Glutamatergic neuron (in vitro differentiated cells): ENCODE measurements at regions not wholly inside any gene's neighbourhood (a gene's known extent, or its start where the extent isn't known, plus 50 kb on each side); places are given as distances from the start of the nearest gene placed in this dataset.
"Not testable (repeated sequence)": the region's sequence is repeated elsewhere in the genome, so short reads cannot be mapped to it uniquely, and the experiment has no call there.

ENCODE experiments used
- DNase-seq: peaks from one replicate; pipeline ENCODE4 v3.0.0; 2022
- H3K27ac Mint-ChIP-seq: one replicate; pipeline ENCODE4 v1.8.0; 2020; ENCODE audit warnings: mild to moderate bottlenecking, mixed read lengths, inconsistent platforms; ENCODE audit not compliant: unreplicated experiment
- H3K27me3 Mint-ChIP-seq: one replicate; pipeline ENCODE4 v1.8.0; 2020; ENCODE audit warnings: mild to moderate bottlenecking, moderate library complexity, mixed read lengths, inconsistent platforms; ENCODE audit not compliant: unreplicated experiment
- H3K36me3 Mint-ChIP-seq: one replicate; pipeline ENCODE4 v1.8.0; 2020; ENCODE audit warnings: mild to moderate bottlenecking, mixed read lengths, inconsistent platforms; ENCODE audit not compliant: unreplicated experiment
- H3K4me1 Mint-ChIP-seq: one replicate; pipeline ENCODE4 v1.8.0; 2020; ENCODE audit warnings: mild to moderate bottlenecking, low read depth, mixed read lengths, inconsistent platforms; ENCODE audit not compliant: unreplicated experiment
- H3K4me3 Mint-ChIP-seq: one replicate; pipeline ENCODE4 v1.8.0; 2020; ENCODE audit warnings: mild to moderate bottlenecking, mixed read lengths, inconsistent platforms; ENCODE audit not compliant: unreplicated experiment
- H3K9me3 Mint-ChIP-seq: one replicate; pipeline ENCODE4 v1.8.0; 2020; ENCODE audit warnings: mild to moderate bottlenecking, moderate library complexity, mixed read lengths, inconsistent platforms; ENCODE audit not compliant: unreplicated experiment
- CTCF ChIP-seq: fragments of 200-600 bp; sonication (generic); IDR thresholded peaks from one replicate; pipeline ENCODE4 v1.5.0; 2021; ENCODE audit not compliant: partially characterized antibody, unreplicated experiment

- DNase-seq = no peak
- H3K27ac Mint-ChIP-seq = no peak overlapping the region
- H3K27me3 Mint-ChIP-seq = peaks cover 3% of the 10 kb centered on the region
- H3K36me3 Mint-ChIP-seq = peaks cover 8% of the 10 kb centered on the region
- no peak for TF ChIP-seq CTCF
- no peaks in the 10 kb centered on the region for H3K4me1 Mint-ChIP-seq
- H3K9me3 Mint-ChIP-seq = peaks cover 3% of the 10 kb centered on the region
- no peak overlapping the region for H3K4me3 Mint-ChIP-seq
Observed at GRCh38 chr4:12110627-12111026, 681.9 kb upstream of the HS3ST1 start.

- not testable (repeated sequence) for DNase-seq, H3K27me3 Mint-ChIP-seq, H3K9me3 Mint-ChIP-seq
Observed at GRCh38 chr4:12109056-12109455, 680.4 kb upstream of the HS3ST1 start.

GRCh38 chr4:12105519-12105918 lies 676.8 kb upstream of the HS3ST1 start:
- Mint-ChIP-seq H3K36me3 (no peaks in the 10 kb centered on the region), H3K27ac (no peak overlapping the region), H3K4me1 (no peaks in the 10 kb centered on the region), H3K27me3 (no peaks in the 10 kb centered on the region), H3K9me3 (no peaks in the 10 kb centered on the region), H3K4me3 (no peak overlapping the region)
- TF ChIP-seq CTCF = no peak
- no peak for DNase-seq

More at GRCh38 chr4:12109056-12109455, 680.4 kb upstream of the HS3ST1 start:
- H3K4me1 Mint-ChIP-seq, H3K36me3 Mint-ChIP-seq, H3K4me3 Mint-ChIP-seq, H3K27ac Mint-ChIP-seq: not testable (repeated sequence)

- DNase-seq, H3K4me3 Mint-ChIP-seq, H3K4me1 Mint-ChIP-seq, H3K36me3 Mint-ChIP-seq, H3K9me3 Mint-ChIP-seq, H3K27ac Mint-ChIP-seq, H3K27me3 Mint-ChIP-seq: not testable (repeated sequence)
Observed at GRCh38 chr4:12089920-12090319, 661.2 kb upstream of the HS3ST1 start.

GRCh38 chr4:12084690-12085089 lies 656.0 kb upstream of the HS3ST1 start:
- Mint-ChIP-seq H3K27ac (no peak overlapping the region), H3K36me3 (no peaks in the 10 kb centered on the region), H3K9me3 (no peaks in the 10 kb centered on the region), H3K4me3 (no peak overlapping the region), H3K27me3 (no peaks in the 10 kb centered on the region), H3K4me1 (no peaks in the 10 kb centered on the region)
- DNase-seq = no peak
- no peak for TF ChIP-seq CTCF

GRCh38 chr4:12071316-12071715 lies 642.6 kb upstream of the HS3ST1 start:
- Mint-ChIP-seq H3K27ac (no peak overlapping the region), H3K9me3 (peaks cover 1% of the 10 kb centered on the region), H3K4me1 (no peaks in the 10 kb centered on the region), H3K36me3 (no peaks in the 10 kb centered on the region), H3K27me3 (peaks cover 1% of the 10 kb centered on the region), H3K4me3 (no peak overlapping the region)
- no peak for TF ChIP-seq CTCF
- DNase-seq = no peak
